Upper lobe of left lung (tissue), 4 donors: ENCODE measurements at regions not wholly inside any gene's neighbourhood (a gene's known extent, or its start where the extent isn't known, plus 50 kb on each side); places are given as distances from the start of the nearest gene placed in this dataset.

Experiments
- CTCF ChIP-seq, 6 experiments: fragments of 450-650 bp in 4 of 6; fragments of 200-600 bp in 2 of 6; sonication (generic) in 2 of 6; IDR thresholded peaks; one replicate each; pipeline ENCODE4 v1.5.1; 2016 to 2019; ENCODE audit warnings: antibody characterized with exemption in 6 of 6
- EP300 ChIP-seq, 4 donors: sonication (generic); formaldehyde crosslinking; IDR thresholded peaks; one replicate each; pipeline ENCODE4 v1.5.1; 2017; ENCODE audit warnings: antibody characterized with exemption in 4 of 4, control low read depth in 2 of 4

- TF ChIP-seq CTCF (IDR thresholded peaks at IDR 0.05) (no peak), EP300 (IDR thresholded peaks at IDR 0.05) (no peak)
Measured at GRCh38 chr2:123771928-123772632, 253.0 kb upstream of the CNTNAP5 start.
